ENCODE measurements at regions not wholly inside any gene's neighbourhood (a gene's known extent, or its start where the extent isn't known, plus 50 kb on each side); places are given as distances from the start of the nearest gene placed in this dataset.

DNA sequence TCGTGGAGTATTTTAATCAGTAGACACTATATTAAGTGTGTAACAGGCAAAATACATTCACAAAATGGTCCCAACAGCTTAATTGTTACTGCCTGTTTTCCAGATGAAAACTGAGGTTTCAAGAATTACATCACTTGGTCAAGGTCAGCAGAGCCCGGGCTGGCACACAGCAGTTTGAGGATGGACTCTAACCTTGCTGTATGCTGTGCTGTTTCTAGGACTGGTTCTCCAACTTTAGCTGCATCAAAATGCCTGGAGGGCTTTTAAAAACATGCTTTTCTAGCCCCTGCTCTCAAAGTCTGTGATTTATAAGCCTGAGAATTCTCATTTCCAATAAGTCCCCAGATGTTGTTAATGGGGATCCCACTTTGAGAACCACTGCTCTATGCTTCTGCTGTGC, 247.1 kb upstream of the FZD8 start:
- TF ChIP-seq, protein P1, sequence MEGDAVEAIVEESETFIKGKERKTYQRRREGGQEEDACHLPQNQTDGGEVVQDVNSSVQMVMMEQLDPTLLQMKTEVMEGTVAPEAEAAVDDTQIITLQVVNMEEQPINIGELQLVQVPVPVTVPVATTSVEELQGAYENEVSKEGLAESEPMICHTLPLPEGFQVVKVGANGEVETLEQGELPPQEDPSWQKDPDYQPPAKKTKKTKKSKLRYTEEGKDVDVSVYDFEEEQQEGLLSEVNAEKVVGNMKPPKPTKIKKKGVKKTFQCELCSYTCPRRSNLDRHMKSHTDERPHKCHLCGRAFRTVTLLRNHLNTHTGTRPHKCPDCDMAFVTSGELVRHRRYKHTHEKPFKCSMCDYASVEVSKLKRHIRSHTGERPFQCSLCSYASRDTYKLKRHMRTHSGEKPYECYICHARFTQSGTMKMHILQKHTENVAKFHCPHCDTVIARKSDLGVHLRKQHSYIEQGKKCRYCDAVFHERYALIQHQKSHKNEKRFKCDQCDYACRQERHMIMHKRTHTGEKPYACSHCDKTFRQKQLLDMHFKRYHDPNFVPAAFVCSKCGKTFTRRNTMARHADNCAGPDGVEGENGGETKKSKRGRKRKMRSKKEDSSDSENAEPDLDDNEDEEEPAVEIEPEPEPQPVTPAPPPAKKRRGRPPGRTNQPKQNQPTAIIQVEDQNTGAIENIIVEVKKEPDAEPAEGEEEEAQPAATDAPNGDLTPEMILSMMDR (IDR thresholded peaks at IDR 0.05): no peak
- no peak for TF ChIP-seq POLR2A (IDR thresholded peaks at IDR 0.05)

Measured in Peyer's patch (tissue), 4 donors.